ENCODE measurements at regions not wholly inside any gene's neighbourhood (a gene's known extent, or its start where the extent isn't known, plus 50 kb on each side); places are given as distances from the start of the nearest gene placed in this dataset.
A peak's percentile ranks its signal among the peaks of the same experiment; 100 is the strongest.
"Not testable (repeated sequence)": the region's sequence is repeated elsewhere in the genome, so short reads cannot be mapped to it uniquely, and the experiment has no call there.

DNA sequence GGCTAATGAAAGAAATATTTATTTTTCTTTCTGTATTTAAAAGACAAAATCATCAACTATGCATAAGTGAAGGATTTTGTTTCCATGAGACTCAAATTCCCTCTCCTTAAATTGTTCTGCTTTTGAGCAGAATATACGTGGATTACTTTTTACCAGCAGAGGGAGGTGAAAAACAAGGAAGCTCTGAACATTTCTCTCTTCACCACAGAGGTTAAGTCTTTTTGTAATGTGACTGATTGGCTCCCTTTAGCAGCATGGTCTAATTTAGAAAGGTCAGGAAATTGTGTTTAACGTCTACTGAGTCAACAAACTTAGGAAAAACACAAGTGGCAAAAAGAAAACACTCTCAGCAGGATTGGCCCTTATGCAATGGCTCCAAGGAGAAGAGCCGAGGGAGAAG is 55.1 kb upstream of the F9 start:
- no peak for TF ChIP-seq CTCF (IDR thresholded peaks at IDR 0.05; ENCODE audit: control insufficient read depth, extremely low read depth, insufficient read depth)
- H3K4me3 ChIP-seq (ENCODE audit: low read depth, low read length) = no peak overlapping the region
- no peak for DNase-seq (ENCODE audit: low read depth)

- not testable (repeated sequence) for DNase-seq (ENCODE audit: low read depth); H3K4me3 ChIP-seq (ENCODE audit: low read depth, low read length)
Measured at GRCh38 chrX:139461945-139462344, 68.6 kb upstream of the F9 start.

- TF ChIP-seq CTCF (IDR thresholded peaks at IDR 0.05; ENCODE audit: control insufficient read depth, extremely low read depth, insufficient read depth) = no peak
- H3K4me3 ChIP-seq (ENCODE audit: low read depth, low read length) = no peak overlapping the region
Measured at GRCh38 chrX:139454743-139455142, 75.8 kb upstream of the F9 start.

DNA sequence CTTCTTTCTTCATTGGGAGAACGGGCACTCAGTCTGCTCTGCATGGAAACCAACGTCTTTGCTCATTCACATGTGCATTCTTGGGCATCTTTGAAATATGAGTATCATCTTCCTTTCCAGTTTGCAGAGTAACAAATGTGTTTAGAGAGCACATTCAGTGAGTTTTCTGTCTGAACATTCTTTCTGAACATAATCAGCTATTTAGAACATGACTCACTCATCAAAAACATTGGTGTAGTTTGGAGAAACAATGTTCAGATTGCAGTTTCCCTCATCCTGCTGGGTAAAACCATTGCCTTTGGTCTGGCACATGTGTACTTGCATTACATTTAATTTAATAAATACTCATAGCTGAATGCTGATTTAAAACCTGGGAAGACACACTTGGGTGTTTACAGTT is 81.5 kb upstream of the F9 start:
- H3K4me3 ChIP-seq (ENCODE audit: low read depth, low read length) = no peak overlapping the region
- DNase-seq (ENCODE audit: low read depth) = no peak
- no peak for TF ChIP-seq CTCF (IDR thresholded peaks at IDR 0.05; ENCODE audit: control insufficient read depth, extremely low read depth, insufficient read depth)

More at GRCh38 chrX:139454743-139455142, 75.8 kb upstream of the F9 start:
- DNase-seq (ENCODE audit: low read depth) = no peak

- TF ChIP-seq CTCF (IDR thresholded peaks at IDR 0.05; ENCODE audit: control insufficient read depth, extremely low read depth, insufficient read depth) = no peak
- DNase-seq (ENCODE audit: low read depth) = no peak
- no peak overlapping the region for H3K4me3 ChIP-seq (ENCODE audit: low read depth, low read length)
Measured at GRCh38 chrX:139446832-139447231, 83.7 kb upstream of the F9 start.

- peak; percentile 50 for TF ChIP-seq CTCF (IDR thresholded peaks at IDR 0.05; ENCODE audit: control insufficient read depth, extremely low read depth, insufficient read depth)
- no peak overlapping the region for H3K4me3 ChIP-seq (ENCODE audit: low read depth, low read length)
- DNase-seq (ENCODE audit: low read depth) = peak; percentile 0
Measured at GRCh38 chrX:139429913-139430312, 100.6 kb upstream of the F9 start.

DNA sequence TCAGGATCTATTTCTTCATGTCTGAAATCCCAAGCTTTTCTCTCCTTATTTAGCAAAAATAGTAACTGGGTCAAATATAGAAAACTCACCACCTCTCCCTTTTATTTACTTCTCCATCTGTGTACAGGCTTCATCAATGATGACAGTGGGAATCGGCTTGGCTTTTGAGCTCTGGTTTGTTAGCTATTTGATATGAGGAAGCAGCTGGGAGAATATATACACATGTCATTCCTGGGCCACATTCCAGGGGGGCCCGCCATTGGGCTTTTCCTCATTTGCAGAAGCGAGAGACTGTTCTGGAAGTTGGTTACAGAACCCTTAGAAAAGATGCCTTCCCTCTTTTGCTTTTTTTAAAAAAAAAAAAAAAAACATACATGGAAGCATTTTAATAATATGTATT is 107.4 kb upstream of the F9 start:
- no peak overlapping the region for H3K4me3 ChIP-seq (ENCODE audit: low read depth, low read length)
- no peak for TF ChIP-seq CTCF (IDR thresholded peaks at IDR 0.05; ENCODE audit: control insufficient read depth, extremely low read depth, insufficient read depth)
- no peak for DNase-seq (ENCODE audit: low read depth)

- DNase-seq (ENCODE audit: low read depth); H3K4me3 ChIP-seq (ENCODE audit: low read depth, low read length): not testable (repeated sequence)
Measured at GRCh38 chrX:139398258-139398657, 132.3 kb upstream of the F9 start.

All from LNCaP clone FGC (cell line).